ENCODE measurements at regions not wholly inside any gene's neighbourhood (a gene's known extent, or its start where the extent isn't known, plus 50 kb on each side); places are given as distances from the start of the nearest gene placed in this dataset.

- DNase-seq (ENCODE audit: extremely low read depth, low read depth) = no peak
- no peak for TF ChIP-seq CTCF (IDR thresholded peaks at IDR 0.05; ENCODE audit: low read depth, low read length, missing control alignments)
- no peak overlapping the region for H3K4me3 ChIP-seq (replicated peaks; ENCODE audit: low read depth, low read length)
Measured at GRCh38 chr7:84848219-84848973, 338.5 kb downstream of the SEMA3D start.

- DNase-seq (ENCODE audit: extremely low read depth, low read depth) = no peak
- H3K4me3 ChIP-seq (replicated peaks; ENCODE audit: low read depth, low read length) = no peak overlapping the region
- no peak for TF ChIP-seq CTCF (IDR thresholded peaks at IDR 0.05; ENCODE audit: low read depth, low read length, missing control alignments)
Measured at GRCh38 chr7:84847790-84848189, 339.1 kb downstream of the SEMA3D start.

- DNase-seq (ENCODE audit: extremely low read depth, low read depth) = no peak
- TF ChIP-seq CTCF (IDR thresholded peaks at IDR 0.05; ENCODE audit: low read depth, low read length, missing control alignments) = no peak
- H3K4me3 ChIP-seq (replicated peaks; ENCODE audit: low read depth, low read length) = no peak overlapping the region
Measured at GRCh38 chr7:84847038-84847437, 339.8 kb downstream of the SEMA3D start.

- H3K4me3 ChIP-seq (replicated peaks; ENCODE audit: low read depth, low read length) = no peak overlapping the region
- no peak for TF ChIP-seq CTCF (IDR thresholded peaks at IDR 0.05; ENCODE audit: low read depth, low read length, missing control alignments)
- DNase-seq (ENCODE audit: extremely low read depth, low read depth) = no peak
Measured at GRCh38 chr7:84845971-84846370, 340.9 kb downstream of the SEMA3D start.

GRCh38 chr7:84844771-84845170 lies 342.1 kb downstream of the SEMA3D start:
- no peak for DNase-seq (ENCODE audit: extremely low read depth, low read depth)
- no peak for TF ChIP-seq CTCF (IDR thresholded peaks at IDR 0.05; ENCODE audit: low read depth, low read length, missing control alignments)
- H3K4me3 ChIP-seq (replicated peaks; ENCODE audit: low read depth, low read length) = no peak overlapping the region

- TF ChIP-seq CTCF (IDR thresholded peaks at IDR 0.05; ENCODE audit: low read depth, low read length, missing control alignments) = no peak
- DNase-seq (ENCODE audit: extremely low read depth, low read depth) = no peak
- H3K4me3 ChIP-seq (replicated peaks; ENCODE audit: low read depth, low read length) = no peak overlapping the region
Measured at GRCh38 chr7:84841809-84842208, 345.0 kb downstream of the SEMA3D start.

- no peak overlapping the region for H3K4me3 ChIP-seq (replicated peaks; ENCODE audit: low read depth, low read length)
- DNase-seq (ENCODE audit: extremely low read depth, low read depth) = no peak
- no peak for TF ChIP-seq CTCF (IDR thresholded peaks at IDR 0.05; ENCODE audit: low read depth, low read length, missing control alignments)
Measured at GRCh38 chr7:84838857-84839256, 348.0 kb downstream of the SEMA3D start.

Measured in HFF-Myc (cell line).